ENCODE measurements at regions not wholly inside any gene's neighbourhood (a gene's known extent, or its start where the extent isn't known, plus 50 kb on each side); places are given as distances from the start of the nearest gene placed in this dataset.
"Not testable (repeated sequence)": the region's sequence is repeated elsewhere in the genome, so short reads cannot be mapped to it uniquely, and the experiment has no call there.

DNA sequence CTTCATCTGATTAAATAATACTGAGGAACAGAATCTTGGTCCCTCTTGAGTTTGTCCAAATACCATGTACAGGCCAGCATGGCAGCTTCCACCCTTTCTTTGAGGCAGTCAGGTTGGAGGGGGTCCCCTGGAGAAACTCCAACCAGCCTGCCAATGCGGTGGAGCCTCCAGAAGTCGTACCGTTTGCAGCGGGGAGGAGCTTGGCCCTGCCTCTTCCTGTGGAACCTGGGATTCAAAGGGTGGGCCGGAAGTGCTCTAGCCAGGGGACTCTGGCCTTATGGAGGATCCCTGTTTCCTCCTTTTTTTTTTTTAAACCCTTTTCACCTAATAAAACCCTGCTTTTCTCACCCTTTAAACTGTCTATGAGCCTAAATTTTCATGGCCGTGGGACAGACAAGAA lies 216.3 kb upstream of the ZNF608 start:
- DNase-seq: no peak
- Mint-ChIP-seq H3K9me3 (ENCODE audit: unreplicated experiment) (no peaks in the 10 kb centered on the region), H3K4me1 (ENCODE audit: low read depth, unreplicated experiment) (peaks cover 5% of the 10 kb centered on the region), H3K4me3 (ENCODE audit: unreplicated experiment) (no peak overlapping the region), H3K27me3 (ENCODE audit: unreplicated experiment) (no peaks in the 10 kb centered on the region), H3K27ac (ENCODE audit: unreplicated experiment) (peak overlapping the region; percentile 26), H3K36me3 (ENCODE audit: unreplicated experiment) (no peaks in the 10 kb centered on the region)
- TF ChIP-seq, protein P1, sequence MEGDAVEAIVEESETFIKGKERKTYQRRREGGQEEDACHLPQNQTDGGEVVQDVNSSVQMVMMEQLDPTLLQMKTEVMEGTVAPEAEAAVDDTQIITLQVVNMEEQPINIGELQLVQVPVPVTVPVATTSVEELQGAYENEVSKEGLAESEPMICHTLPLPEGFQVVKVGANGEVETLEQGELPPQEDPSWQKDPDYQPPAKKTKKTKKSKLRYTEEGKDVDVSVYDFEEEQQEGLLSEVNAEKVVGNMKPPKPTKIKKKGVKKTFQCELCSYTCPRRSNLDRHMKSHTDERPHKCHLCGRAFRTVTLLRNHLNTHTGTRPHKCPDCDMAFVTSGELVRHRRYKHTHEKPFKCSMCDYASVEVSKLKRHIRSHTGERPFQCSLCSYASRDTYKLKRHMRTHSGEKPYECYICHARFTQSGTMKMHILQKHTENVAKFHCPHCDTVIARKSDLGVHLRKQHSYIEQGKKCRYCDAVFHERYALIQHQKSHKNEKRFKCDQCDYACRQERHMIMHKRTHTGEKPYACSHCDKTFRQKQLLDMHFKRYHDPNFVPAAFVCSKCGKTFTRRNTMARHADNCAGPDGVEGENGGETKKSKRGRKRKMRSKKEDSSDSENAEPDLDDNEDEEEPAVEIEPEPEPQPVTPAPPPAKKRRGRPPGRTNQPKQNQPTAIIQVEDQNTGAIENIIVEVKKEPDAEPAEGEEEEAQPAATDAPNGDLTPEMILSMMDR (IDR thresholded peaks at IDR 0.05; ENCODE audit: partially characterized antibody, unreplicated experiment): no peak

DNA sequence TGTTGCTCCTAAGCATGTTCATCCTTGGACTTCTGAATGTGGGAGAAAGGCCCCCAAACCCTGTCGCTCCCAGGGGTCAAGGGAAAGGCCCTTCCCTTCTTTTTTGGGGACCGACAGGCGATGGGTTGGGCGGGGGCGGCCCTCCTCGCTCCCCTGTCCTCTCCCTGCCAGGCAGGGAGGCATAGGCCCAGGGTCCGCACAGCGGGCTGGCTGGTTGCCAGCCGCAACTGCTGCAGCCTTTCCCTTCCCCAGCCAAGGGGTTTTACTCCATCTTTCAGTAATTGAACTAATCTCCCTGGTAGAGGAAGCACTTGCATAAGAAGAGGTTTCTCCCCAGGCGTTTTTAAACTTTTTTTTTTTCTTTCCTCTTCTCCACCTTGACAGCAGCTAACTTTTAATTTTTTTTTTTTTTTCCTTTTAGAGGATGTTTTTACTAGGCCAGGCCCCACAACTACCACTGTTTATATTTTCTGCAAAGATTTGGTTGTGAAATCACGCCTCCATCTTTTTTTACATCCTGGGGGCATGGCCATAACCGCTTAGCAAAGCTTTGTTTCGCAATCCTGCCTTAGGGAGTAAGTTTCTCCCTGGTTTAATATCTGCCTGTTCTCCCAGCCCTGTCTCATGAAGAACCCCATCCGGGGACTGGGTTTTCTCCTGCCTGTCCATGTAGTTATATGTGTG lies 216.9 kb upstream of the ZNF608 start:
- no peaks in the 10 kb centered on the region for H3K9me3 Mint-ChIP-seq (ENCODE audit: unreplicated experiment)
- no peak overlapping the region for H3K27ac Mint-ChIP-seq (ENCODE audit: unreplicated experiment)
- TF ChIP-seq, protein P1 (IDR thresholded peaks at IDR 0.05; ENCODE audit: partially characterized antibody, unreplicated experiment): no peak
- H3K4me3 Mint-ChIP-seq (ENCODE audit: unreplicated experiment): no peak overlapping the region
- no peaks in the 10 kb centered on the region for H3K36me3 Mint-ChIP-seq (ENCODE audit: unreplicated experiment)
- no peaks in the 10 kb centered on the region for H3K27me3 Mint-ChIP-seq (ENCODE audit: unreplicated experiment)
- no peak for DNase-seq
- H3K4me1 Mint-ChIP-seq (ENCODE audit: low read depth, unreplicated experiment): peaks cover 5% of the 10 kb centered on the region

DNA sequence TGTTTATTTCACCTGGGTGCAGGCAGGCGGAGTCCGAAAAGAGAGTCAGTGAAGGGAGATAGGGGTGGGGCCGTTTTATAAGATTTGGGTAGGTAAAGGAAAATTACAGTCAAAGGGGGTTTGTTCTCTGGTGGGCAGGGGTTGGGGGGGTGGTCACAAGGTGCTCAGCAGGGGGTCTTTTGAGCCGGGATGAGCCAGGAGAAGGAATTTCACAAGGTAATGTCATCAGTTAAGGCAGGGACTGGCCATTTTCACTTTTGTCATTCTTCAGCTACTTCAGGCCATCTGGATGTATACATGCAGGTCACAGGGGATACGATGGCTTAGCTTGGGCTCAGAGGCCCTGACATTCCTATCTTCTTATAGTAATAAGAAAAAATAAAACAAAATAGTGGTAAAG lies 220.3 kb upstream of the ZNF608 start:
- H3K4me3 Mint-ChIP-seq (ENCODE audit: unreplicated experiment); H3K27ac Mint-ChIP-seq (ENCODE audit: unreplicated experiment); H3K36me3 Mint-ChIP-seq (ENCODE audit: unreplicated experiment); H3K4me1 Mint-ChIP-seq (ENCODE audit: low read depth, unreplicated experiment); H3K9me3 Mint-ChIP-seq (ENCODE audit: unreplicated experiment); DNase-seq; H3K27me3 Mint-ChIP-seq (ENCODE audit: unreplicated experiment): not testable (repeated sequence)

DNA sequence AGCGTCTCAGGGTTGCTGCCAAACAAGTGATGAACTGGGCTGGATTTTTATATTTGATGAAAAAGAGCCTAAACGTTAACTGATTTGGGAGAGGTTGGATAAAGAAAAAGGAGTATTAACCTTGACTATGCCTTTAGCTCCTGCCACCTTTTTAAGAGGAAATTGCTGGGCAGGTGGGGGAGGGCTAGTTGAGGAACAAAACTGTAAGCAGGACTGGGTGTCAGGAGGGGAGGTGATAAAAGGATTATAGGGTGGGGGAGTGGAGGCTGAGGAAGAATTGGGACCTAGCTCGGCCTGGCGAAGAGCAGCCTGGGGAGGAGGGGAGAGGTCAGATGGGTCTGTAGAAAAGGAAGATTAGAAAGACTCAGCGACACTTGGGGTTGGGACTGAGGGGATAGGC lies 223.9 kb upstream of the ZNF608 start:
- H3K4me1 Mint-ChIP-seq (ENCODE audit: low read depth, unreplicated experiment): peaks cover 10% of the 10 kb centered on the region
- not testable (repeated sequence) for H3K4me3 Mint-ChIP-seq (ENCODE audit: unreplicated experiment); H3K27ac Mint-ChIP-seq (ENCODE audit: unreplicated experiment); H3K27me3 Mint-ChIP-seq (ENCODE audit: unreplicated experiment); H3K9me3 Mint-ChIP-seq (ENCODE audit: unreplicated experiment); DNase-seq; H3K36me3 Mint-ChIP-seq (ENCODE audit: unreplicated experiment)

DNA sequence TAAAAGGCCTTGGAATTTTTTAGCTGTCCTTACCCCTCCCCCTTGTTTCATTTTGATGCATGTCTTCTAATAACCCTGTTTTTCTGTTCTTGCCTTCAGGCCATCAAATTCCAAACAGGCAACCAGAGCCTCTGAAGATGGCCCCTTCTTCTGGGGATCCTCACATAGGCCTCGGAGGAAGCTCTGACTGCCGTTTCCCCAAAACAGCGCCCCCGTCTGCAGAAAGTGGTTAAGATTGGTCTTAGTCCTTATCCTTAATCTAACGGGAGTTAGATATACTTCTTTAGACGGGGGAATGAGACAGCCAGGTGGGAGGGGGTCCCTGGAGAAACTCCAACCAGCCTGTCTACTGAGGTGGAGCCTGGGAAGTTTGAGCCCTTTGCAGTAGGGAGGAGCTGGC lies 226.3 kb upstream of the ZNF608 start:
- TF ChIP-seq, protein P1 (IDR thresholded peaks at IDR 0.05; ENCODE audit: partially characterized antibody, unreplicated experiment): no peak
- DNase-seq: no peak
- H3K27ac Mint-ChIP-seq (ENCODE audit: unreplicated experiment): no peak overlapping the region

DNA sequence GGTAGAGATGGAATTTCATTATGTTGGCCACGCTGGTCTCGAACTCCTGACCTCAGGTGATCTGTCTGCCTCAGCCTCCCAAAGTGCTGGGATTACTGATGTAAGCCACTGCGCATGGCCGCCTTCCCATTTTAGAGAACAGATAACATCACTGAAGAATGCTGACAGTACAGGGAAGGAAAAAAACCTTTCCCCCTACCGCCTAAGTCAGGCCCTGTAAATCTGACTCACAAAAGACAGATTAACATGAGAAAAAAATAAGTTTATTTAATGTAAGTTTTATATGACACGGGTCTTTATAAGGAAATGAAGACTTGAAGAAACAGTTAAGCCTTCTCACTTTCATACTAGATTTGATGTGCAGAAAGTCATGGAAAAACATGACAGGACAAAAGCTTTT lies 227.2 kb upstream of the ZNF608 start:
- DNase-seq: no peak
- TF ChIP-seq, protein P1 (IDR thresholded peaks at IDR 0.05; ENCODE audit: partially characterized antibody, unreplicated experiment): no peak
- peaks cover 11% of the 10 kb centered on the region for H3K4me1 Mint-ChIP-seq (ENCODE audit: low read depth, unreplicated experiment)
- H3K27me3 Mint-ChIP-seq (ENCODE audit: unreplicated experiment): no peaks in the 10 kb centered on the region
- no peaks in the 10 kb centered on the region for H3K36me3 Mint-ChIP-seq (ENCODE audit: unreplicated experiment)
- no peak overlapping the region for H3K4me3 Mint-ChIP-seq (ENCODE audit: unreplicated experiment)
- H3K9me3 Mint-ChIP-seq (ENCODE audit: unreplicated experiment): peaks cover 10% of the 10 kb centered on the region
- no peak overlapping the region for H3K27ac Mint-ChIP-seq (ENCODE audit: unreplicated experiment)

More for the DNA sequence above, 226.3 kb upstream of the ZNF608 start:
- H3K27me3 Mint-ChIP-seq (ENCODE audit: unreplicated experiment): no peaks in the 10 kb centered on the region
- H3K36me3 Mint-ChIP-seq (ENCODE audit: unreplicated experiment): no peaks in the 10 kb centered on the region
- no peak overlapping the region for H3K4me3 Mint-ChIP-seq (ENCODE audit: unreplicated experiment)
- H3K4me1 Mint-ChIP-seq (ENCODE audit: low read depth, unreplicated experiment): peaks cover 10% of the 10 kb centered on the region
- peaks cover 10% of the 10 kb centered on the region for H3K9me3 Mint-ChIP-seq (ENCODE audit: unreplicated experiment)

Measured in glutamatergic neuron (in vitro differentiated cells).